ENCODE measurements at regions not wholly inside any gene's neighbourhood (a gene's known extent, or its start where the extent isn't known, plus 50 kb on each side); places are given as distances from the start of the nearest gene placed in this dataset.

- no peak for DNase-seq (ENCODE audit: low read depth in 4 of 4, low spot score in 3 of 4)
Observed at GRCh38 chr9:108526518-108526917, 329.3 kb downstream of the ACTL7B start.

GRCh38 chr9:108525186-108525585 lies 330.6 kb downstream of the ACTL7B start:
- DNase-seq (ENCODE audit: low read depth in 4 of 4, low spot score in 3 of 4): no peak

DNA sequence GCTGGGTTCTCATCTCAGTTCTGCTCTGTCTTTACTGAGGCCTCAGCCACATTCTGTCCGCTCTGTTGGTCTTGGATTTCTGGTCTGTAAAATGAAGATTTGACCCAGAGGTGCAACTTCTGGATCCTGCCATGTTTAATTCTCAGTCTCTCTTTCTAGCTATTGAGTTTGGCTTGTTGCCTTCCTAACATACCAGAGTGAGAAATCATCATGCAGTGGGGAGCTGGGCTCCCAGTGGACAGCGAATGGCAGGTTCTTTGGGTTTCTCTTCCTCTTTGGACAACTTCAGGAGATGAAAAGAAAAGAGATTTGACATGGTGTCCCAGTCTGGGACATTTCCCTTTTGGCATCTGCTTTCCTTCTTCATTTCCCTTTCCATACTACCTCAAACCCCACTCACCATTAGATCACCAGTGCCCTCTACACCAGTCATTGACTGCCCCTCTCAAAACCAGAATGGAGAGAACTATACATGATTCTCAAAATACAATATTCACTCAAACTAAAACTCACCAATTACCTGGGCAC lies 334.7 kb downstream of the ACTL7B start:
- DNase-seq (ENCODE audit: low read depth in 4 of 4, low spot score in 3 of 4): no peak

GRCh38 chr9:108519437-108519836 lies 336.3 kb downstream of the ACTL7B start:
- DNase-seq (ENCODE audit: low read depth in 4 of 4, low spot score in 3 of 4): no peak

DNA sequence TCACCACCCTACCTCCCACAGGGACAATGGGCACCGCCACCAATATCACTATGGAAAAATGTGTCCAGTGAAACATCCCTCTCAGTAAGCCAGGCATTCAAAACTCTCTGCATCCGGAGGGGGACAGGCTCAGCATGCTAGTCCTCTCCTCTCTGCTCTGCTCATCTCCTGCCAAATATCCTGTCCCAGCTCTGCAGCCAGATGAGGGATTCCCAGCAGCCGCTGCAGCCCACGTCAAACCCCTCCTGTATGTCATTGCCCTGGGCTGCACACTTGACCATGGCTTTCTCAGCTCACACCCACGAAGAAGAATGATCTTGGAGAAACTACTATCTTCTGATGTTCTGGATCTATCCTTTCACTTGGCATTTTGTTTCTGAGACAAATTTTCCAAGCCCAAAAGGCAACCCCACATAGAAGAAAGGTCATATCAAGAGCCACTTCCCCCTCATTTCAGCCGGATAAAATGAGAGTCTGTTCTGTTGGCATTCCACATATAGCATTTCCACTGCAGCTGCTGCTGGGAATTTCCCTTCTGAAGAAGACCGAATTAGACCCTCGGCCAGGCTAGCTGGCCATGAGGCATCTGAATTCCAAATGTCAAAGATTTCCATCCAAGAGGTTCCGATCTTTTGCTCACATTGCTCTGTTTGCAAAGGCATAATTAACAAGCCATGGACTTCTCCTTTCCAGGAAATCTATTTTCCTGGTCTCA lies 338.0 kb downstream of the ACTL7B start:
- DNase-seq (ENCODE audit: low read depth in 4 of 4, low spot score in 3 of 4): no peak

- no peak for DNase-seq (ENCODE audit: low read depth in 4 of 4, low spot score in 3 of 4)
Observed at GRCh38 chr9:108516391-108516790, 339.4 kb downstream of the ACTL7B start.

DNA sequence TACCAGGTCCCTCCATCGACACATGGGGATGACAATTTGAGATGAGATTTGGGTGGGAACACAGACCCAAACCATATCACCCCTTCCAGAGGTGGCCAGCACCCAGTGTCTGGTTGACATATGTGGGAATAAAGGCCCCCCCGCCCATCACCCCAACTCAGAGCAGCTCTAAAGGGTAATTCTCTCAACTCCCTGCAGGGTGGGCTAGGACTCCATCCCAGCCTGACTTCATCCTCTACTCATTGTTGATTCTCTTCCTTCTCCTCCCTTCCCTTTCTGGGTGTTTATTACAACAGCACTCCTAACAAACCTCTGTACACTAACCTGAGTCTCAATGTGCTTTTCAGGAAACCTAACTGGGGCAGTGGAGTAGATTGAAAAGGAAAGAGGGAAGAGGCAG lies 339.9 kb downstream of the ACTL7B start:
- no peak for DNase-seq (ENCODE audit: low read depth in 4 of 4, low spot score in 3 of 4)

- DNase-seq (ENCODE audit: low read depth in 4 of 4, low spot score in 3 of 4): no peak
Observed at GRCh38 chr9:108512426-108513173, 343.2 kb downstream of the ACTL7B start.

- no peak for DNase-seq (ENCODE audit: low read depth in 4 of 4, low spot score in 3 of 4)
Observed at GRCh38 chr9:108511307-108511706, 344.5 kb downstream of the ACTL7B start.

- no peak for DNase-seq (ENCODE audit: low read depth in 4 of 4, low spot score in 3 of 4)
Observed at GRCh38 chr9:108496846-108497245, 358.9 kb downstream of the ACTL7B start.

GRCh38 chr9:108489567-108489966 lies 366.2 kb downstream of the ACTL7B start:
- no peak for DNase-seq (ENCODE audit: low read depth in 4 of 4, low spot score in 3 of 4)

GRCh38 chr9:108486831-108487230 lies 369.0 kb downstream of the ACTL7B start:
- DNase-seq (ENCODE audit: low read depth in 4 of 4, low spot score in 3 of 4): no peak

GRCh38 chr9:108484468-108484867 lies 371.3 kb downstream of the ACTL7B start:
- no peak for DNase-seq (ENCODE audit: low read depth in 4 of 4, low spot score in 3 of 4)

- no peak for DNase-seq (ENCODE audit: low read depth in 4 of 4, low spot score in 3 of 4)
Observed at GRCh38 chr9:108483676-108484075, 372.1 kb downstream of the ACTL7B start.

GRCh38 chr9:108479989-108480652 lies 375.7 kb downstream of the ACTL7B start:
- no peak for DNase-seq (ENCODE audit: low read depth in 4 of 4, low spot score in 3 of 4)

- DNase-seq (ENCODE audit: low read depth in 4 of 4, low spot score in 3 of 4): no peak
Observed at GRCh38 chr9:108478431-108479332, 377.1 kb downstream of the ACTL7B start.

DNA sequence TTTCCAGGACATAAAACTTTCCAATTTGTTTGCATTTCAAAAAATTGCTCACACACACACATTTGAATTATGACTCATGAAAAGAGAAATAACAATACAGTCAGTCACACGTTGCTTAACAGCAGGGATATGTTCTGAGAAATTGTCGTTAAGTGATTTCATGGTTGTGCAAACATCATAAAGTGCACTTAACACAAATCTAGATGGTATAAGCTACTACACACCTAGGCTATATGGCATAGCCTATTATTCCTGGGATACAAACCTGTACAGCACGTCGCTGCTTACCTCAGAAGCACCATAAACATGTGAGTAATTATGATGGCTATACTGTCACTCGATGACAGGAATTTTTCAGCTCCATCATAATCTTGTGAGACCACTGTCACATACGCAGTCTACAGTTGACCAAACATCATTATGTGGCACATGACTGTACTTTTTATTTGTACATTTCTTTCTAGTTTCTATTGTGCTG lies 378.2 kb downstream of the ACTL7B start:
- DNase-seq (ENCODE audit: low read depth in 4 of 4, low spot score in 3 of 4): no peak

GRCh38 chr9:108476574-108476973 lies 379.2 kb downstream of the ACTL7B start:
- no peak for DNase-seq (ENCODE audit: low read depth in 4 of 4, low spot score in 3 of 4)

GRCh38 chr9:108475813-108476212 lies 380.0 kb downstream of the ACTL7B start:
- DNase-seq (ENCODE audit: low read depth in 4 of 4, low spot score in 3 of 4): no peak

DNA sequence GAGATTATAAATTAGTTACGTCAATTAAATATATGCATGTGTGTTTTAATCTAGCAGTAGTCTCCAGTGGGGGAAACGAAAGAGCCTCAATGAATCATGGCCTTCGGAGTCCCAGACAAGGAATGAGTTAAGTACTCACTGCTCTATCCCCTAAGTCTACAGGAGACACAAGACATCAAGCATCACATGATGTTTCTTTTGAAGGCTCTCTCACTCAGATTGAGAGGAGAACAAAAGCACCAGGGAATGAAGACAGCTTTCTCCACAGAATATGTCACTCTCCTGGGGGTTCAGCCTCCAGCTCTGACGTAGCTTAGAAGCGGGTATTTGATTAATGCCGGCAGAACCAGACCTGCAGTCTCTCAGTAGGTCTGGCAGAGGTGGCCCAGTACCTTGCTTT lies 381.4 kb downstream of the ACTL7B start:
- DNase-seq (ENCODE audit: low read depth in 4 of 4, low spot score in 3 of 4): no peak

Data from left renal pelvis (tissue), 4 donors.